Choroid plexus epithelial cell (primary cell): ENCODE measurements at regions not wholly inside any gene's neighbourhood (a gene's known extent, or its start where the extent isn't known, plus 50 kb on each side); places are given as distances from the start of the nearest gene placed in this dataset.

Experiments
- DNase-seq: peaks from one replicate; pipeline ENCODE4 v3.0.0-alpha.2; 2010; ENCODE audit warnings: low read depth
- H3K4me3 ChIP-seq: 2 replicates; pipeline ENCODE4 v1.5.1; 2011; ENCODE audit warnings: low read depth, mild to moderate bottlenecking, control low read depth, low read length, moderate library complexity
- TF ChIP-seq, protein P1 (sequence below): conservative IDR thresholded peaks from 2 replicates; pipeline ENCODE4 v1.5.1; 2011; ENCODE audit warnings: low read depth, mild to moderate bottlenecking, control low read depth, inconsistent platforms, low read length, moderate library complexity

DNA sequence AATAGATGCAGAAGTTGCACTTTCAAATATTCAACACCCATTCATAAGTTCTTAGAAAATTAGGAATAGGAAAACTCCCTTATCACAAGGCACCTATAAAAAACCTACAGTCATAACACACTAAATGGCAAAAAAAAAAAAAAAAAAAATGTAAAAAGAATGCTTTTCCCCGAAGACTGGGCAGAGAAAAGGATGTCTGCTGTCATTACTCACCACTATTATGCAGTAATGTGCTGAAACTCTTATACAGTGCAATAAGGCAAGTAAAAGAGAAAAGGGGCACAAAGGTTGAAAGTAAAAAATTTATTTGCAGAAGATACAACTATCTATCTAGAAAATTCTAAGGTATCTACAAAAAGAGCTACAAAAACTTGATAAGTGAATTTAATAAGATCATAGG is 607.8 kb upstream of the ARID1B start:
- DNase-seq = no peak
- TF ChIP-seq, protein P1, sequence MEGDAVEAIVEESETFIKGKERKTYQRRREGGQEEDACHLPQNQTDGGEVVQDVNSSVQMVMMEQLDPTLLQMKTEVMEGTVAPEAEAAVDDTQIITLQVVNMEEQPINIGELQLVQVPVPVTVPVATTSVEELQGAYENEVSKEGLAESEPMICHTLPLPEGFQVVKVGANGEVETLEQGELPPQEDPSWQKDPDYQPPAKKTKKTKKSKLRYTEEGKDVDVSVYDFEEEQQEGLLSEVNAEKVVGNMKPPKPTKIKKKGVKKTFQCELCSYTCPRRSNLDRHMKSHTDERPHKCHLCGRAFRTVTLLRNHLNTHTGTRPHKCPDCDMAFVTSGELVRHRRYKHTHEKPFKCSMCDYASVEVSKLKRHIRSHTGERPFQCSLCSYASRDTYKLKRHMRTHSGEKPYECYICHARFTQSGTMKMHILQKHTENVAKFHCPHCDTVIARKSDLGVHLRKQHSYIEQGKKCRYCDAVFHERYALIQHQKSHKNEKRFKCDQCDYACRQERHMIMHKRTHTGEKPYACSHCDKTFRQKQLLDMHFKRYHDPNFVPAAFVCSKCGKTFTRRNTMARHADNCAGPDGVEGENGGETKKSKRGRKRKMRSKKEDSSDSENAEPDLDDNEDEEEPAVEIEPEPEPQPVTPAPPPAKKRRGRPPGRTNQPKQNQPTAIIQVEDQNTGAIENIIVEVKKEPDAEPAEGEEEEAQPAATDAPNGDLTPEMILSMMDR = no peak
- no peak overlapping the region for H3K4me3 ChIP-seq

DNA sequence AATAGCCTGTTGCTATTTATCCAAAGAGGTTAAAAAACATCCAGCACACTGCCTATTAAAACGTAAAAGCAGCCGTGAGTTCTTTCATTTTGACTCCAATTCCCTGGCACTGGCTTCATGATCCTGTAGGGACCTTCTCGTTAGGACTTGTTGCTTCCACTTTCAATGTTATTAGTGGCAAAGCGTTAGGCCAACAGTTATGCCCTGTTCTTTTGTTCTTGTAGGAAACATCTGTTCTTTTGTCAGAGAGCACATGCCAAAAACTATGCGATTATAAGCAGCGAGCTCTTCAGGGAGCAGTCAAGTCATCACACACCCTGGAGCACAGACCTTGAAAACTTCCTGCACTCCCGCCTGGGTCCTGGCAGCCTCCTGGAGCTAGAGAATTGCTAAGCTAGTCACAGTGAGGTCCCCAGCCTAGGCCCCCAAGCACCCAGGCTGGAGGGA is 609.5 kb upstream of the ARID1B start:
- H3K4me3 ChIP-seq = no peak overlapping the region
- DNase-seq = peak; percentile 4
- TF ChIP-seq, protein P1 = no peak

GRCh38 chr6:156167016-156167624 is 610.1 kb upstream of the ARID1B start:
- no peak overlapping the region for H3K4me3 ChIP-seq
- DNase-seq = peak; percentile 5
- TF ChIP-seq, protein P1 = no peak

DNA sequence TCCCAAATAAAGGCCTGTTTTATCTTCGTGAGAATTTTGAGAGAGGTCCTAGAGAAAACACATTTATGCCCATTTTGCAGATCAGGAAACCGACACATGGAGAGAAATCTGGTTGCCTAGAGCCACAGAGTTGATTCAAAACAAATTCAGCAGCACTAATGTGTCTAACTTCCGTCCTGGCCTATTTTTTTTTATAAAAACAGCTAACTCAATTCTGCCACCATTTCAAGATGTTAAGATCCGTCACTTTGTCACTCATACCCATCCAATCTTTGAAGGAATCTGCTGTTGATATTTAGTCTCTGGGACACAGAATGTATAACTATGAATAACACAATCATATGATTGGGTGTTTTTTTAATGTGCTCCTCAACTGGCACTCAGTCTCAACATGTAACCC is 611.1 kb upstream of the ARID1B start:
- no peak overlapping the region for H3K4me3 ChIP-seq
- DNase-seq = no peak
- TF ChIP-seq, protein P1 = no peak

DNA sequence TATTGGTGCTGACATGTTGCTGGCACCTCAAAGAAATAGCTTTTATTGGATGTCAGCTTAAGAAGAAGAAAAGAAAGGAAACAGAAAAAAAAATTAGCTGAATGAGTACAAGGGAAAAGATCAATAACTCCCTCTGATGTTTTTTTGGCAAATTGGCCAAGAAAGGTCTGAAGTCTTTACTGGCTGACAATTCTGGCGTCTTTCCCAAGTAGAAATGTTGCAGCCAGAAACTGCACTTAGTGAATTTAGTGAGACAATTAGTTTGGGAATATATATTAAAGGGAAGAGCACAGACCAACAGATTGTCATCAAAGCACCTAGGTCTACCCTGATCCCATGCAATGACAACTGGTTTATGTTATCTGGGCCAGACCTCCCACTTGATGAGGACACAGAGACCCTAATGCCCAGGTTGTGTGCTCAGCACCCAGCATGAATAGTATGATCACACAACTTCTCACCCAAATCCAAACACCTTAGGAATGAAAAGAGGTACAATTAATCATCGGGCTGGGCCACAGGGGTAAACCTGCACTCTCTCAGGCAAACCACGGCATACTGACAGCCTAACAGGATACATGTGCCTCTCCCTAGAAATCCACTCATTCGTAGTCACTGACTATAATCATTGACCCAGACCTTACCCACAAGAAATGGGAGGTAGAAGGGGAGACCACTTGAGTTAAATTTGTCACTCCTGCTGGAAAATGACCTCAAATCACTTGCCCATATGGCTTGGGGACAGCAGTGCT is 612.3 kb upstream of the ARID1B start:
- no peak overlapping the region for H3K4me3 ChIP-seq
- no peak for DNase-seq
- TF ChIP-seq, protein P1 = no peak

GRCh38 chr6:156163311-156163710 is 613.9 kb upstream of the ARID1B start:
- no peak for DNase-seq
- no peak overlapping the region for H3K4me3 ChIP-seq
- TF ChIP-seq, protein P1 = no peak

DNA sequence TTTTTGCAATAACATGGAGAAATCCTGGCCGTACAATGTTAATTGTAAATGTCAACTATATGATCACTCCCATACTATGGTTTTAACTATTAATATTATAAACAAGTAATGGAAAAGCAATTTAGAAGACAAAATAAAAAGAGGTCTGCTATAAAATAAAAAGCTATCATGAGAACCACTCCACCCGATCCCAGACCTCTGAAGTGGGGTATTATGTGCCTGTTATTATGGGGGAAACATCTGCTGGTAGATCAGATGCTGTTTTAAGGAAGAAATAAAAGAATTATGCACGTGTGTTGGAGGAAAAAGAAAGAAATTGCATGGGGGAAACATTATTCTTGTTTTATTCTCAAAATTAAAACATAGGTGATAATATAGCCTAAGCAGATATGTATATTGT is 615.7 kb upstream of the ARID1B start:
- no peak overlapping the region for H3K4me3 ChIP-seq
- TF ChIP-seq, protein P1 = no peak
- DNase-seq = no peak
